ENCODE measurements at regions not wholly inside any gene's neighbourhood (a gene's known extent, or its start where the extent isn't known, plus 50 kb on each side); places are given as distances from the start of the nearest gene placed in this dataset.

DNA sequence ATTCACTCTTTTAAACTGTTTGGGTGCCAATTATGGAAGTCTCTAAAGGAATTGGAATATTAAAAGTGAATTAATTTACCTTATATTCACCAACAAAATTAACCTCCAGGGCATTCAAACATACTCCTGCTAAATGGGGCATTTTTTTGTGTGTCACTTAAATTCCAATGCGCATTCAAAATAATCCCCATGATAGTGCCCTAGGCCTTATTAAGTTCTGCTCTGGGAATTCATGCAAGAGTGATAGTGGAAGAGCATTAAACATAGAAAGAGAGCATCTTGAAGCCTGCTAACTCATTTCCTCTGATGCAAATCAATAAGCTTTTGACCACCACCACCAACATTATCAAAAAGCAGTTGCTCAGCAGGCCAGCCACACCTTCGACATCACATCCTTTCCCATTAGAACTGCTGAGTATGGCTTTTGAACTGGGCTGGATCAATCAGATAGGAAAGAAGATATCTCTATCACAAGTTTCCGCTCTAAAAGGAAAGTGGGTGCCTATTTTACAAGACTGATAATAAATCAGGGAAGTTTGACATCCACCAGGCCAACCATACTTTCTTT, 156.7 kb downstream of the TMCO5A start (continued):
- no peak for TF ChIP-seq CHD7 (IDR thresholded peaks at IDR 0.05; ENCODE audit: insufficient replicate concordance, low read length)
- TF ChIP-seq CHD2 (IDR thresholded peaks at IDR 0.05; ENCODE audit: low read length), result no peak
- TF ChIP-seq, protein P1, sequence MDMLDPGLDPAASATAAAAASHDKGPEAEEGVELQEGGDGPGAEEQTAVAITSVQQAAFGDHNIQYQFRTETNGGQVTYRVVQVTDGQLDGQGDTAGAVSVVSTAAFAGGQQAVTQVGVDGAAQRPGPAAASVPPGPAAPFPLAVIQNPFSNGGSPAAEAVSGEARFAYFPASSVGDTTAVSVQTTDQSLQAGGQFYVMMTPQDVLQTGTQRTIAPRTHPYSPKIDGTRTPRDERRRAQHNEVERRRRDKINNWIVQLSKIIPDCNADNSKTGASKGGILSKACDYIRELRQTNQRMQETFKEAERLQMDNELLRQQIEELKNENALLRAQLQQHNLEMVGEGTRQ (IDR thresholded peaks at IDR 0.05; ENCODE audit: low read length), result no peak
- no peak for TF ChIP-seq SIRT6 (IDR thresholded peaks at IDR 0.05; ENCODE audit: low read length)
- no peak for TF ChIP-seq SIN3A (conservative IDR thresholded peaks at IDR 0.05 in 1 of 2, IDR thresholded peaks at IDR 0.05 in 1 of 2; ENCODE audit: low read depth in 1 of 2, low read length in 2 of 2)
